Prostate gland (tissue), 2 donors: ENCODE measurements at regions not wholly inside any gene's neighbourhood (a gene's known extent, or its start where the extent isn't known, plus 50 kb on each side); places are given as distances from the start of the nearest gene placed in this dataset.

Source experiments
- CTCF ChIP-seq, 4 experiments: fragments of 200-600 bp in 2 of 4; fragments of 450-650 bp in 2 of 4; sonication (generic) in 2 of 4; IDR thresholded peaks; 1 replicate in 3 of 4; 2 replicates in 1 of 4; pipeline ENCODE4 v1.5.1; 2016 to 2019; ENCODE audit warnings: antibody characterized with exemption in 4 of 4, mild to moderate bottlenecking in 2 of 4, moderate library complexity in 2 of 4
- POLR2A ChIP-seq: fragments of 450-650 bp; IDR thresholded peaks from one replicate; pipeline ENCODE4 v1.6.1; 2016; ENCODE audit warnings: antibody characterized with exemption, mild to moderate bottlenecking

- TF ChIP-seq CTCF (IDR thresholded peaks at IDR 0.05) (no peak), POLR2A (no peak)
Measured at GRCh38 chrX:39338583-39338982, 537.3 kb downstream of the MID1IP1 start.
